GDM1 (cell line): ENCODE measurements at regions not wholly inside any gene's neighbourhood (a gene's known extent, or its start where the extent isn't known, plus 50 kb on each side); places are given as distances from the start of the nearest gene placed in this dataset.

Source experiments
- DNase-seq: peaks from one replicate; lab custom pipeline; 2025; lab: John Stamatoyannopoulos, UW

- DNase-seq = no peak
Measured at GRCh38 chr11:10619131-10619680, 50.7 kb upstream of the LYVE1 start.

DNA sequence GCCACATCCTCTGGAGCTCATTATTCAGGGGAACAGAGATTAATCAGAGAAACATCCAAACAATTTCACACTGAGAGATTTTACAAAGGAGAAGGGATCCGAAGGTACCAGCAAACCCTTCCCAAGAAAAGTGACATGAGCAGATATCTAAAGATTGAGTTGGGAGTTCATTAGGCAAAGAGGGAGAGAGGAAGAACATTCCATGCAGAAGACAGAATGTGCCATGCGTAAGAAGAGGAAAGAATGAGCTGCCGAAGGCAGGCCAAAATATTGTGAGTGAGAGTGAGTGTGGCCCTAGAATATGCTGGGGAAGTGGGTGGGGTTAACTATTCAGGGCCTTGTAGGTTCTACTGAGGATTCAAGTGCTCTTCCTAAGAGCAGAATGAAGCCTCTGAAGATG, 50.0 kb upstream of the LYVE1 start:
- no peak for DNase-seq
